ENCODE measurements at regions not wholly inside any gene's neighbourhood (a gene's known extent, or its start where the extent isn't known, plus 50 kb on each side); places are given as distances from the start of the nearest gene placed in this dataset.
A peak's percentile ranks its signal among the peaks of the same experiment; 100 is the strongest.

DNA sequence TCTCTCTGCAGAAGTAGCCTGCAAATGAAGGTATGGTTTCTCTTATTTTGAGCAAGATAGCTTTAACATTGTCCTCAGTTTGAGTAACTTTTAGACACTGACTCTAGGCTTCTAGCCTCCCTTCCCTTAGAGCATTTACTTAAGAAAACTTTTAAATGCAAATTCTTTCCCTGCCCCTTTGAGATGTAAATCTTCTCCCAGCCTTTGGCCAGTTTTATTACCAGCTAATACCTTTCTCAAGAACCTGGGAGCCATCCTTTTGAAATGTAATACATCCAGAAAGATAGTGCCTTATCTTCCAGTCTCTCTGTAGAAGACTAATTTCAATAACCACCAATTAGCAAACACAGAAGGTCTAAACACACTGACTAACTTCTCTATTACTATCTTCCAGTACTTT, 688.9 kb upstream of the CDH9 start:
- H3K27ac ChIP-seq (ENCODE audit: insufficient read length, low read depth, low read length) = no peak overlapping the region
- H2AFZ ChIP-seq (ENCODE audit: low read length) = no peak overlapping the region
- Mint-ChIP-seq H3K9me3 (no peaks in the 10 kb centered on the region; a peak in 2 of 5 replicates), H3K4me3 (no peak overlapping the region), H3K36me3 (ENCODE audit: insufficient read depth in 1 of 3, low read depth in 3 of 3) (no peaks in the 10 kb centered on the region; a peak in 1 of 7 replicates), H3K27ac (peak overlapping the region in 1 of 3 experiments; percentile 49; a peak in 3 of 7 replicates), H3K27me3 (ENCODE audit: low read depth) (no peaks in the 10 kb centered on the region; the same call in 1 of the 2 replicates), H3K4me1 (peaks cover 14 to 18% of the 10 kb centered on the region in 2 experiments)
- H4K5ac ChIP-seq (ENCODE audit: insufficient read length, low read depth, low read length) = no peak overlapping the region
- H3K14ac ChIP-seq (ENCODE audit: insufficient read depth, low read length) = no peak overlapping the region
- H3K27me3 ChIP-seq (ENCODE audit: insufficient read depth, low read length) = no peaks in the 10 kb centered on the region
- H3K4me1 ChIP-seq (ENCODE audit: insufficient read depth, low read length) = no peaks in the 10 kb centered on the region
- H3K23me2 ChIP-seq (ENCODE audit: insufficient read length, low read depth, low read length, poor library complexity, severe bottlenecking) = no peaks in the 10 kb centered on the region
- no peak overlapping the region for H4K91ac ChIP-seq (ENCODE audit: insufficient read length, low read depth, low read length)
- no peak overlapping the region for H2BK5ac ChIP-seq (ENCODE audit: insufficient read length, low read length)
- H2BK120ac ChIP-seq (ENCODE audit: low read depth, low read length, poor library complexity, severe bottlenecking) = no peak overlapping the region
- no peak overlapping the region for H3K18ac ChIP-seq (ENCODE audit: insufficient read length, low read depth, low read length)
- no peaks in the 10 kb centered on the region for H3K79me2 ChIP-seq (ENCODE audit: insufficient read depth, low read length)
- H4K8ac ChIP-seq (replicated peaks; ENCODE audit: insufficient read length, low read depth, low read length) = no peak overlapping the region
- H3K56ac ChIP-seq (ENCODE audit: insufficient read length, low read depth, low read length) = no peak overlapping the region
- no peaks in the 10 kb centered on the region for H4K20me1 ChIP-seq (ENCODE audit: control insufficient read depth, insufficient read depth, insufficient read length)
- no peak overlapping the region for H2BK20ac ChIP-seq (ENCODE audit: low read depth, low read length, poor library complexity, severe bottlenecking)
- H3T11ph ChIP-seq (ENCODE audit: low read length) = no peak overlapping the region
- no peak overlapping the region for H3K23ac ChIP-seq (ENCODE audit: insufficient read length, low read depth, low read length)
- H2BK12ac ChIP-seq (ENCODE audit: insufficient read length, low read depth, low read length) = no peak overlapping the region
- no peak overlapping the region for H3K4me2 ChIP-seq (ENCODE audit: insufficient read depth, insufficient read length, low read length)
- H2AK5ac ChIP-seq (ENCODE audit: insufficient read length, low read length) = no peak overlapping the region
- no peak overlapping the region for H2BK15ac ChIP-seq (ENCODE audit: low read depth, low read length)
- no peaks in the 10 kb centered on the region for H3K79me1 ChIP-seq (ENCODE audit: insufficient read depth, low read depth, low read length, poor library complexity, severe bottlenecking)
- no peaks in the 10 kb centered on the region for H3K9me3 ChIP-seq (ENCODE audit: control insufficient read depth, low read depth, low read length)
- no peak overlapping the region for H3K4ac ChIP-seq (ENCODE audit: low read depth, low read length)
- no peak for DNase-seq
- no peak overlapping the region for H3K9ac ChIP-seq (ENCODE audit: extremely low read depth, insufficient read length, low read length)
- TF ChIP-seq, protein P1, sequence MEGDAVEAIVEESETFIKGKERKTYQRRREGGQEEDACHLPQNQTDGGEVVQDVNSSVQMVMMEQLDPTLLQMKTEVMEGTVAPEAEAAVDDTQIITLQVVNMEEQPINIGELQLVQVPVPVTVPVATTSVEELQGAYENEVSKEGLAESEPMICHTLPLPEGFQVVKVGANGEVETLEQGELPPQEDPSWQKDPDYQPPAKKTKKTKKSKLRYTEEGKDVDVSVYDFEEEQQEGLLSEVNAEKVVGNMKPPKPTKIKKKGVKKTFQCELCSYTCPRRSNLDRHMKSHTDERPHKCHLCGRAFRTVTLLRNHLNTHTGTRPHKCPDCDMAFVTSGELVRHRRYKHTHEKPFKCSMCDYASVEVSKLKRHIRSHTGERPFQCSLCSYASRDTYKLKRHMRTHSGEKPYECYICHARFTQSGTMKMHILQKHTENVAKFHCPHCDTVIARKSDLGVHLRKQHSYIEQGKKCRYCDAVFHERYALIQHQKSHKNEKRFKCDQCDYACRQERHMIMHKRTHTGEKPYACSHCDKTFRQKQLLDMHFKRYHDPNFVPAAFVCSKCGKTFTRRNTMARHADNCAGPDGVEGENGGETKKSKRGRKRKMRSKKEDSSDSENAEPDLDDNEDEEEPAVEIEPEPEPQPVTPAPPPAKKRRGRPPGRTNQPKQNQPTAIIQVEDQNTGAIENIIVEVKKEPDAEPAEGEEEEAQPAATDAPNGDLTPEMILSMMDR (conservative IDR thresholded peaks at IDR 0.05) = no peak

Measured in H9 (cell line).